ENCODE measurements at regions not wholly inside any gene's neighbourhood (a gene's known extent, or its start where the extent isn't known, plus 50 kb on each side); places are given as distances from the start of the nearest gene placed in this dataset.

DNA sequence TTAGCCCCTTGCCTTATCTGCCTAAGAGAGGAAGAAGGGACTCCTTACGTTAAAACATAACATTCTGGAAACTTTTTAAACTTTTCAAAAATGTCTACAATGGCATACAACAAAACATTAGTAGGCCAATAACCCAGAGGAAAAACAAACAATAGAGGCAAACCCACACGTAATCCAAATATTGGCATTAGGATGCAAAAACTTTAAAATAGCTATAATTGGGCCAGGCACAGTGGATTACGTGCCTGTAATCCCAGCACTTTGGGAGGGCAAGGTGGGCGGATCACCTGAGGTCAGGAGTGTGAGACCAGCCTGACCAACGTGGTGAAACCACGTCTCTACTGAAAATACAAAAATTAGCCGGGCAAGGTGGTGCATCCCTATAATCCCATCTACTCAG, 134.9 kb downstream of the AQP9 start:
- DNase-seq, result no peak

DNA sequence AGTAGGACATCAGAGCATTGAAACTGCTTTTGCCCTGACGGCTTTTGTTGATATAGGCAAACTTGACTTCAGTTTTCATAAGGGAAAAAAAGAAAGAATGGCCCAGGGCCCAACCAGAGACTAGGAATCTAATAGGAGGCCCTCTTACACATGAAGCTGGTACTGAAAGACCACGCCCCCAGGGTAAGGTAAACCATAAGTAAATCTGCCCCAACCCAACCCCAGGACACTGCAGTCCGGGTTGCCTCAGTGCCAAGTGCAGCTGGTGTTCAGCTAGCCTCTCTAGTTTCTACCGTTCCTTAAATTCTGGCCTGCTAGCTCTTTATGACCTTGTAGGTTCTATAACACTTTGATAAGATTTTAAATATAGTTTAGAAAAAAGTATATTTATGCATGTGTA, 136.7 kb downstream of the AQP9 start:
- DNase-seq, result no peak

DNA sequence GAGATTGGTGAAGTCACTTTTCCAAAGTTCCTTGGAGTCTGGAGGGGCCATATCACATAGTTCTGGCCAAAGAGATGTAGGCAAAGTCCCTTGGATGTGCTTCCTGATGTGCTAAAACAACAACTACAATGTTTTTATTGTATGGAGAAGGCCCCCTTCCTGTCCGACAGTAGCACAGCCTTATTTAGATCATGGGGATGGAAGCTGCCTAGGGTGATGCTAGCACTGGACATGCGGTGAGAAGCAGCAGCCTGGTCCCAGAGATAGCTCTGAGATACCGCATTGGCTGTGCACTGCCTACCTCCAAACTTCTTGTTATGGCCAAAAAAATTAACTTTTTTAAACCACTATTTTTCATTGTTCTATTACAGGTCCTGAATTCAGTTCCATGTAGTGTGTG, 137.6 kb downstream of the AQP9 start:
- DNase-seq, result no peak

DNA sequence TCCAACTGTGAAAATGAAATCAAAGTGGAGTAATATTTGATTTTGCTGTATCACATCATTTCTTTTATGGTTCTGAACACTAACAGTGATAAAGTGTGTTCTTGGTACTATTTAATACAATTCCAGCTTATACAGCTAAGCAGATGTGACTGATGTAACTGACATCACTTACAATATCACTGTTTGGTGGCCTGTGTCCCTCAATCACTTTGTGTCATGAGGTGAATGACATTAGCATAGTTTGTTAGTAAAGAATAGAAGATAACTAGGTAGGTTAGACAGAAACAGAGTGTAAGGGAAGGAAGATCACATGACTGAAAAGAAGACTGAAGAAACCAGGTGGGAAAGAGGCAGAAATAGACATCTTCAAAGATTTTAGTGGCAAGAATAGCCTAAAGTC, 138.7 kb downstream of the AQP9 start:
- DNase-seq, result no peak

DNA sequence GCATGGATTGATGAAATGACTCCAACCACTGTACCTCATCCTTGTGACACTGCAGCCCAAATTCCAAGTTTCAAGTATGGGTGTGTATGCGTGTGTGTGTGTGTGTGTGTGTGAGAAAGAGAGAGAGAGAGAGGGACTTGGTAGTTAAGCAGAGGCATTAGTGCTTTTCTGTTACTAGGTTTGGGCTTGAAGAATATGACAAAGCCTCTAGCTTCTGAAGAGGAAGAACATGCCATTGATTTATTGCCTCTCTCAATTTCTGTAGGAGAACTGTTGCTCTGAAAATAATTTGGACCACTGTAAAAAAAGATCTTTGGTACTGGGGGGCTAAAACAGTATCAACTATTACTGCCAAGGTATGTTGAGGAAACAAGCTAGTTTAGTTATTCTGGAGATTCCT, 139.2 kb downstream of the AQP9 start:
- no peak for DNase-seq

DNA sequence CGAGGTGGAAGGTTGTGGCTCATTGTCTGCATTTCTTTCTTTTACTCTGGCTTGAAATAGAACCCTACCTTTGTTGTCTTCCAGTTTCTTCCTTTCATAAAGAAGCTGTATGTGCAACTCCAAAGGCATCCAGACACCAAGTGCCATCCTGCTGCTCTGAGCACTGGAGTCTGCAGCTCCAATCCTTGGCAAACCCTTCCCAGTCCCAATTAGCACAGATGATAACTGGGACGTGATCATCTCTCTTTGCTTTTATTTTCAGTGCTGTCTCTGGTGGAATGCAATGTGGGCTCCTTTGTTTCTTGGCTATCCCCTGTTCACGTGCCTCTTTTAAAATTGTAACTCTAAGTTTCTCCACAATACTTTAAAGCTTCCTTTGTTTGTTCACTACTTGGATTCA, 140.9 kb downstream of the AQP9 start:
- no peak for DNase-seq

DNA sequence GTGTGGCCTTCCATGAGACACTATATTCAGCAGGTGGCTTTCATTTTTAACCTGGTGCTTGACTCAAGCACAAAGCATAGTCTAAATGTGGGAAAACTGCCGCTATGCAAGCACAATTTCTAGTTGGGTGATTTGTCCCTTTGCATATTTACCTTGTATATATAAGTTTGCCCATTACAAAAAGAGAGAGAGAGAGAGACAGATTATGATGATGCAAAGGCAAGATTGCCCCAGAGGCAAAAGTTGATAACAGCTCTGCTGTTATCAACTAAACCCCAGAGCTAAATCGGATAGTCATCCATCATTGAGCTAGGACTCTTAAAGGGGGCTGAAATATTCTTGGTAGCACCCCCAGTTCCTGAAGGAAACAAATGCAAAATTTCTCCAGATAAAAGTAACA, 141.5 kb downstream of the AQP9 start:
- DNase-seq, result no peak

DNA sequence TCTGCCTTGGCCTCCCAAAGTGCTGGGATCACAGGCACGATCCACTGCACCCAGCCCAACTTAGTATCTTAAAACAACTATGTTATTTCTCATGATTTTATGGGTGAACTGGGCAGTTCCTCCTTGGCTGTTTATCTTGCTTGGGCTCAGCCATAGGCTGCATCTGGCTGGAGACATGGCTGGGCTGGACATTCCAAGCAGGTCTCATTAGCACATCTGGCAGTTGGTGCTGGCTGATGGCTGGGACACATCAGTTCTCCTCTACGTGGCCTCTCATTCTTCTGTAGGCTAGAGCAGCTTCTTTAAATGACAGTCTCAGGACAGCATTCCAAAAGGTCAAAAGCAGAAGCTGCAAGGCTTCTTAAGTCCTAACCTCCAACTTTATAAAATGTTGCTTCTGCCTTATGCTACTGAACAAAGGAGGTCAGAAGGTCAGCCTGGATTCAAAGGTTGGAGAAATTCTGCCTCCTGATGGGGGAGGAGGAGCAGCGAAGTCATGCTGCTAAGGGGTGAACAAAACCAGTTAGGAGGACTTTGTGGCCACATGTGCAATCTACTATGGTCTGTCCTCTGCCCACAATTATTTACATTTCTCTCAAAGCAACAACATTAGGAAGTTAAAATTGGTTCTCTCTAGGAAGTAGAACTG, 144.0 kb downstream of the AQP9 start:
- DNase-seq, result no peak

DNA sequence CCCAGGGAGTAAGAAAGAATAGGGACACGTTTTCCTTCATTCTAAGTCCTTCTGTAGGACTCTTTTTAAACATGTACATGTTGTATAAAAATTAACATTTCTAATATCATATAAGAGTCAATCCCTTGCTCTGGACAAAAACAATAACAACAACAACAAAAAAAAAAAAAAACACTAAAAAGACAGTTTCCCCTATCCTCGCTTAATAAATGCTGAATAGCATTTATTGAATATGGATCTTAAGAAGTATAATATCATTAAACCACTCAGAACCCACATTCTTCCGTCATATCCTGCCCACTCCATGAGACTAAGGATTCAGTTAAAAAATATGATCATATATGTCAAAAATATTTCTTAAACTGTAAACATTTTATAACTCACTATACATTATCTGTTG, 145.1 kb downstream of the AQP9 start:
- no peak for DNase-seq

DNA sequence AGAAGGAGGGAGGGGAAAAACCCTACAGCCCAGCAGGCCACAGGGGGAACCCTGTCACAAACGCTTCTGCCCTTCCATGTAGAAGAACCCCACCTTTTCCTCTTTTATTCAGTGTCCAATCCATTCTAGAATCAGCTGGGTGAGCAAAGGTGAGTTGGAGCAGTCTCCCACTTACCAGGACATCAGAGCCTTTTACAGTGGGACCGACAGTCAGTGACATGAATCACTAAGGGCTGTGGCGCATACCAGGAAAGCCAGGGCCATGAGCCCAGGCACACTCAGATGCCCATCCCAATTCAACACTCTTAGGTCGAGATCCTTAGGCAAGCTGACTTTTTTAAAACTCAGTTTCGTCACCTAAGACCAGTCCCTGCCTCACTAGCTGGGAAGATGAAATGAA, 146.1 kb downstream of the AQP9 start:
- no peak for DNase-seq

DNA sequence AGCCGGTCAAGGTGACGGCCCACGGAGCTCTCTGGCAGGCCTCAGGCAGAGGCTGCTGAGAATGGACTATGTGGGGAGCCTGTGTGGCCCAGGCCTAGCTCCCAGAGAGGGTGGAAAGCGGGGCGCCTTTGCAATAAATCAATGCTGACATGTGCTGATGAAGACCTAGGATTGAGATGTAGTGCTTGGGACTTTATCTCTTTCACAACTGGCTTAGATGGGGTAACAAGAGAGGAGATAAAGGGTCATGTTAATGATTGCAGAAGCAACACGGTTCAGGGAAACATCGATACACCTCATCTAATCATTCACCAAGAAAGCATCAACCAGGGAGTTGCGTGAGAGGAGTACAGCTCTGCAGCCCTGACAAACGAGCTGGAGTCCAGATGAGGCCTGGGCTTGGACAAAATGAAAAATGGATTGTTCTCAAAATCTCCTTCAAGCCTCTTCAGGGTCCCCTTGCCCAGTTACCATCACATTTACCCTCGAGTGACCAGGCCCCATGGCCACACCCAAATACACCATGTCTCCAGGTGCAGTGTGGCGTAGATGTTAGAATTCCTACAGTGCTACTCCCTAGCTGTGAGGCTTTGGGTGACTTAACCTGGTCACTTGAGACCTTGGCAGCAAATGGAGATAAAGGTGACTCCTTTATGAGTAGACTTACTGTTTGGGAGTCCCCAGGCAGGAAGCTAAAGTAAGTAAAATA, 146.4 kb upstream of the LIPC start:
- no peak for DNase-seq

DNA sequence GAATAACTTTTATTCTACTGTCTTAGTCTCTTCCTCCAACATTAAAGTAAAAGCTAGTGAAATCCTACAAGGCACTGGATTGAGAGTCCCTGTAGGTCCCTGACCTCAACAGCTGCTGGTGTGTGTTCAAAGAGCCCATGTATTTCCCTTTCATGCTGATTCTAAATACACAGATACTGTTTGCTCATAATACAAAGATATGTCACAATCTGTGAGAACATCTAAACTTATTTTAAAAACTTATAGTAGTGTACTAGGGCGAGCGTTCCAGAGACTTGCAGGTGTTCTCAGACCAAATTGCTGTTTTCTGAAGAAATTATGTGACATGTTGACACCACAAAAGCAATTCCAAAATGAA, 145.9 kb upstream of the LIPC start:
- no peak for DNase-seq

DNA sequence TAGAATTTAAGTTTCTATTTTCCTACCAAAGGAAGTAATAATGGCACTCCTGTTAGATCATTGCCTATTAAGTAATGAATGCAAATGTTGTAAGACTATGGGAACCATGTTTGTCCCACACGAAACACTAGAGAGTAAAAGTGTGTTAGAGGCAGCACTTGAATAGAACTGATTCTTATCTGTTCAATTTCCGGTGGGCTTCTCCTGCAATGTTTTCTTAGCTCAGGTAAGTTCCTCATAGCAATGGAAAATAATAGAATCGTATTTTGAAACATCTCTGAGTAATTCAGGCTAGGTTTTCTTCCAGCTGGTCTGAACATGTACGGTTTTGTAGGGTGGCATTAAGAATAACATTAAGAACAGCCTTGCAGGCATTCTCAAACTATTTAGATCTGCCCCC, 145.3 kb upstream of the LIPC start:
- no peak for DNase-seq

DNA sequence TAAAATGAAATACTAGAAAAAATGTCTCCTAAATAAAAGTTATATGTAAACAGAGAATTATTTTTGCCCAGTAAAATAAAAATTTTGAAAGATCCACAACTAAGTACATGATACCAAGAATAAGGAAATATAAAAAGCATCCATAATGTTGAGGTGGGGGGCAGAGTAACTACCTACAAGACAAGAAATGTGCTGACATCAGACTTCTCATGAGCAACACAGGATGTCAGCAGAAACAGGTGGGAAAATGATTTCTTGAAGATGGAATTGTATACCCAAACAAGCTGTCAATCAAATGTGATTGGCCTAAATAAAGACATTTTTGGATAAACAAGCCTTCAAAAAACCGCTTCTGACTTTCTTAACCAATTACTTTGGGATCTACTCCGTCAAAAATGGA, 143.9 kb upstream of the LIPC start:
- no peak for DNase-seq

DNA sequence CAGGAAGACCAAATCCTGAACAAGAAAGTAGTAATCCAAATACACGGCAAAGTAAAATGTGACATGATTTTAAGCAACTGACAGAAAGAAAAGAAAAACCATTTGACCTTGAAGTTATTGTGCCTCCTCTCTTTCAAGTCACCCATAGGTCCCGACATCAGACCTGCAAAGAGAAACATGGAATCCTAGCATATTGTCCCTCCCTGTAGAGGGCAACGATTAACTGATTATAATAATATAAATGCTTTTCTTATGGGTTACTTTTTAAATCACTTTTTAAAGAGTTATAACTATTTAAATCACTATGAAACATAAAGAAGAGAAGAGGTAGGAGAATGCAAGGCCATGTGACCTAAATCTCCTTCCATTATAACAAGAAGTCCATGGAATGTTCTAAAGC, 143.2 kb upstream of the LIPC start:
- no peak for DNase-seq

DNA sequence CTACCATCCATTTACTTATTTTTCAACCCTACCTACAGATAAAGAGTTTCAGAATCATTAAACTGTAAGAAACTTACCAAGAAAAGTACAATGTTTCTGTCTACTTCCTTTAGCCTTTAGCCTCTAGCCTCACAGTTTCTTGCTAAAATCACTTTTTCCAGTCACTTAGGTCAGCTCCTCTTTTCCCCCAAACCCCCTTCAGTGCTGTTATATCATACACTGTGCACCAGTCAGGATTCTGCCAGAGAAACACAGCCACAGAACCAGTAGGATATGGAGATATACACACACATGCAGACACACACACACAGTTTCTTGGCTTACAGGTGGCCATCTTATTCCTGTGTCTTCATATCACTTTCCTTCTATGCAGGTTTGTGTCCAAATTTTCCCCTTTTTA, 139.9 kb upstream of the LIPC start:
- no peak for DNase-seq

DNA sequence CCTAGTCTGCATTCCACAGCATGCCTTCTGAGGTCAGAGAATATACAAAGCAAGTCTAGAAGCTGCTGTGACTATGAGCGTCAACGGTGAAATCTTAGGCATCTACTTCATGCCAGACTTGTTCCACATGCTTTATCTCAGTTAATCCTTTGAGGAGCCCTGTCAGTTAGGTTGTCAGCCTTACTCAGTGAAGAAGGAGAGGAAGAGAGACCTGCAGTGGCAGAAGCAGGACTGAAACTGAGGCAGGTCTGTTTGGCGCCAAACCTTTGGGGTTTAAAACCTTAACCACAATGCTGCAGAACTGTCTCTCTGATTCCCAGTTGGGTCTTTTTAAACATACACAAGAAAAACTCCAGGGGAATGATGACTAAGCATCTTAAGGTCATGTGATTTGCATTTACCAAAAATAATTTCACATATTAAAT, 139.0 kb upstream of the LIPC start:
- DNase-seq, result no peak

DNA sequence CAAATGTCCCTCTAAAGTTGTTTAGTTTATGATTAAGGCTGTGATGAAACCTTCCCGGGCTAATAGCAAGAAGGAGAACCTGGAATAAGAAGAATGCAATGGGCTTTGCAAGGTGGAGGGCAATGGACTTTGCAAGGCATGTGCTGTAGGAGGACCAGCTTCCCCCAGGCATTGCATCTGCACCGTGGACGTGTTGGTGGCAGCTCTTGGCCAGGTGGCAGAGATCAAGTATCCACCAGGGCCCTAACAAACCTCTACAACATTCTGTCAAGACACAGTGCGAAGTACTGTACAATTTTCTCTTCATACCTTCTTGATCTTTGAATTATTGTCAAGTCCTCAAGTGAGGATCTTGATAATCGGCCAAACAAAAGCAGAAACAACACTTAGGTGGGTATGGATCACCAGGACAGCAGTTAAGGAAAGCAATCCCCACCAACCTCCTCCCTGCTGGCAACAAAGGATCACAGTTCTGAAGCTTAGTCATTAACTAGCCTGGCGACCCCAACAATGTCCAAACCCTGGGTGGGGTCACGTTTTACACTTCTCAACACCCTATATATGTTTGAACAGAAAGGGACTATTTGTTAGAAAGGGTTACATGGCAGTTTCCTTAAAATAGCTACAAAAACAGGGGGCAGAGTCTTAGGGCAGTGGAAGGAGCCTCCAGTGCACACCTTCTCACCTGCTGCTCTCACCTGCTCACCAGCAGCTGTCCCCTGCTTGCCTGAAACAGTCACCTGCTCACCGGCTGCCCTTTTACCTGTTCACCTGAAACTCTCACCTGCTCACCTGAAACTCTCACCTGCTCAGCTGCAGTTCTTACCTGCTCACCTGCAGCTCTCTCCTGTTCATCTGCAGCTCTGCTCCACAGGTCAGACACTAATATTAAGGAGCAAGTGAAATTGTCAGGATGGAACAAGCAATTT, 137.9 kb upstream of the LIPC start:
- DNase-seq, result peak; percentile 37

DNA sequence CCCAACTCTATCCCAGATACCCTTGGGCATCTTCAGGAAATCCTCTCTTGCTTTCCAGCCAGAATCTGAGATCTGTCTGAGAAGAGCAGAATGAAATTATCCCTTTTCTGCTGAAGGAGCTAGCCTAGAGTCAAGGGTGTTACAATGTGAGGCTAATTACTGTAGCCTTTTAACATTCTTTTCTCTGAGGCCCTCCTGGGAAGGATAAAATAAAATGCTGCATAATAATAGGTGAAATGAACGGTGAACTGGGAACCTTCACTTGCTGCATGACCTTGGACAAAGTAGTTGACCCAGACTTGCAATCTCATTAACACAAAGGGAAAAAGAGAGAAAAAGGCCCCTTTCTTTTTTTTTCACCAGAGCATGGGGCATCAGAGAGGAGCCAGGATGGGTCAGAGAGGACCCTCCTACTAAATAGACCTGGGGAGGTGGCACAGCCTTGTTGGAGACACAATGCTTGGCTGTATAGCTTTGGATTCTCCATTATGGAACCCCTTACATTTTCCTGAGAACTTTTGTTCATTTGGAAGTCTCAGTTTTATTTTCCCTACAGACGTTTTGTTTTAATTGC, 137.0 kb upstream of the LIPC start:
- DNase-seq, result no peak

DNA sequence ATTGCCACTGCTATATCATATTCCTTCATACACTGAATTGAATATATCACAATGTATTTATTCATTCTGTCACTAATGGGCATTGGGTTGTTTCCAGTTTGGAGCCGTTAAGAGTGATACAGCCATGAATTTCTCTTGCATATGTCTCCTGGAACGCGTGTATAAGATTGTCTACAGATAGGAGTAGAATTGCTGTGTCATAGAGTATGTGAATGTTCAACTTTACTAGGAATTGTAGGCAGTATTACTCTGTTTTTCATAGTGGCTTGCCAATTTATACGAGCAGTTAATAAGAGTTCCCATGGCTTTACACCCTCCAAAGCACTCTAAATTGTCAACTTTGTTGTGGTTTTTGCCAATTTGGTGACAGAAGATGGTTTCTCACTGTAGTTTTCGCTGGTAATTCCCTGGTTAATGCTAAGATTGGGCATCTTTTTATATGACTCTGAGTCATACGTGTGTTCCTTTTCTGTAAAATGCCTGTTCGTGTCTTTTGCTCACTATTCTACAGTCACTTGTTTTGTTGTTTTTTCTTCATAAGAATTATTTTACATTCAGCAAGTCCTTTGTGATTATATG, 136.1 kb upstream of the LIPC start:
- DNase-seq, result no peak

DNA sequence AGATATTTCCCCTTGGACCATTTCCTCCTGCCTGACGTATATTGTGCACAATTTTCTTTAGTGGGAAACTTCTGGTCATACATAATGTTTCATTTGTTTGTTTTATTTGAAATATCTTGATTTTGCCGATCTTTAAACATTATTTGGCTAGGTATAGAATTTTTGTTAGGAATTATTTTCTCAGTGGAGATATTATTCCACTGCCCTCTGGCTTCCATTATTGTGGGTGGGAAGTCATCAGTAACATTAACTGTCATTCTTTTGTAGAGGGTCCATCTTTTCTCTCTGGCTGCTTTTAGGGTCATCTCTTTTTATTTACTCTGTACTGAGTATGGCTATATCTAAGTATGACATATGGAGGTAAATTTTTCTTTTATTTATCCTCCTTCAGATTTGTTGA, 135.5 kb upstream of the LIPC start:
- no peak for DNase-seq

DNA sequence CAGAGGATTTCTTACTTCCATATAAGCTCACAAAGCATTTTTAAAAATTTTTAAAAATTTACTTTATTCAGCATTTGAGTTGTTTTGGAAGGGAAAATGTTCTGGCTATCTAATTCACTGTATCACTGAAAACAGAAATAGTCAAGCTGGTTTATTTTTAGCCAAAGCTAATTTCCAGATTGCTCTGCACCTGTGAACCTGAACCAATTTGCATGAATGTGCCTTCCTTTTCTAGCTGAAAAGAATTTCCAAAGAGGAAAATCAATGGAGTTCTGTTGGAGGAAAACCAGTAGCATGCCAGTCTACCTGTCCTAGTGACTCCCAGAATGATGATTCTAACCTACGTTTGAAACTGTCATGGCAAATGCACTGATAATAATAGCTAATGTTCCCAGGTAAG, 134.2 kb upstream of the LIPC start:
- no peak for DNase-seq

All from NCI-H2107 (cell line).